ENCODE measurements at regions not wholly inside any gene's neighbourhood (a gene's known extent, or its start where the extent isn't known, plus 50 kb on each side); places are given as distances from the start of the nearest gene placed in this dataset.

DNA sequence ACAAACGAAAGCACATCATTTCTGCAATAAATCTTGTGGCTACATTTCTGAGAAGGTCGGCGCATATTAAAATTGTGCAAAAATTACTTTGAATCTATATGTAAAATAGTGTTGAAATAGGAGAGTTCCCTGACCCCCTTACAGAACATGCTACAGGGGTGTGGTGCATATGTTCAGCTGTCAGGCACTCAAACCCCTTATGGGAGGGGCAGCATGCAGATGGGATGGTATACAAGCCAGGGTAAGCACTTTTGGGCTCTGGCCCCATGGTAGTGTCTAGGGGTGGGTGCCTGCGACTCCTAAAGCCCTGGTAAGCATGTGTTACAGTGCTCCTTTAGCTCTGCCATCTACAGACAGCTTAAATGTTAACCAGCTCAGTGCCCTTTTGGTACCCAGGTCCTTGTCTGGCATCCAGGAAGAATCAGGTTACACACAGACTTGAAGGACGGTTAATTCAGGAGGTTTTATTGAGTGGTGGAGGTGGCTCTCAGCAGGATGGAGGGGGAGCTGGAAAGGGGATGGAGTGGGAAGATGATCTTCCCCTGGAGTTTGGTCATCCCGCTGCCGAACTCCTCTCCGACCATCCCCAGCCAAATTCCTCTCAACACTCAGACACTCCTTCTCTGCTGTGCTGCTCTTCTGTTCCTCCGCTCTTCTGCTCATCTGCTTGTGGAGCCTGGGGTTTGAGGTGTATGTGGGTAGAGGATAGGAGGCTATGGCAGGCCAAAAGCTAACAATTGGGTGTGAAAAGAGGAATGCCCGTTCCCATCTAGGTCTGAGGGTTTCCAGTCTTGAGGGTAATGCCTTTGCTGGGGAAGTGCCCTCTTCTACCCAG lies 84.6 kb upstream of the RASEF start:
- no peaks in the 10 kb centered on the region for H3K79me2 ChIP-seq (ENCODE audit: low read depth)
- H4K20me1 ChIP-seq (ENCODE audit: insufficient read depth): no peaks in the 10 kb centered on the region
- no TSS peak for BruUV-seq (replicated peaks)
- intact Hi-C loops (cut with micrococcal nuclease; ENCODE audit: unreplicated experiment): no loop called here
- no peak overlapping the region for H3K27ac ChIP-seq
- no peaks in the 10 kb centered on the region for H3K36me3 ChIP-seq (ENCODE audit: low read depth)
- H3F3A ChIP-seq (ENCODE audit: insufficient read depth, low read depth): no peaks in the 10 kb centered on the region
- H3K9me2 ChIP-seq (ENCODE audit: insufficient read depth): no peaks in the 10 kb centered on the region
- no peak overlapping the region for H2AFZ ChIP-seq
- H3K4me1 ChIP-seq (replicated peaks; ENCODE audit: insufficient read depth): no peaks in the 10 kb centered on the region
- DNase-seq: no peak
- no peaks in the 10 kb centered on the region for H3K9me3 ChIP-seq (ENCODE audit: insufficient read depth, low read depth)
- no peak overlapping the region for H3K4me2 ChIP-seq
- ChIA-PET CTCF (no interaction called here), POLR2A (ENCODE audit: unreplicated experiment) (no interaction called here)
- H3K4me3 ChIP-seq: no peak overlapping the region
- no peaks in the 10 kb centered on the region for H3K27me3 ChIP-seq (ENCODE audit: insufficient read depth, low read depth)
- TF ChIP-seq CTCF (conservative IDR thresholded peaks at IDR 0.05): no peak
- no peak for TF ChIP-seq EZH2 (IDR thresholded peaks at IDR 0.05; ENCODE audit: low read depth)

GRCh38 chr9:83146325-83146724 lies 83.4 kb upstream of the RASEF start:
- no peaks in the 10 kb centered on the region for H3K79me2 ChIP-seq (ENCODE audit: low read depth)
- peak overlapping the region; percentile 16; the same call in 1 of the 2 replicates for H2AFZ ChIP-seq
- no TSS peak for BruUV-seq (replicated peaks)
- H3K9me3 ChIP-seq (ENCODE audit: insufficient read depth, low read depth): no peaks in the 10 kb centered on the region
- intact Hi-C loops (cut with micrococcal nuclease; ENCODE audit: unreplicated experiment): no loop called here
- no peak overlapping the region for H3K27ac ChIP-seq
- TF ChIP-seq EZH2 (IDR thresholded peaks at IDR 0.05; ENCODE audit: low read depth) (no peak), CTCF (conservative IDR thresholded peaks at IDR 0.05) (no peak)
- H3F3A ChIP-seq (ENCODE audit: insufficient read depth, low read depth): no peaks in the 10 kb centered on the region
- H4K20me1 ChIP-seq (ENCODE audit: insufficient read depth): no peaks in the 10 kb centered on the region
- POLR2A ChIA-PET (ENCODE audit: unreplicated experiment): interaction anchor here (0.5 kb wide), 1 partner anchor 95 kb away, joined by 8 read pairs; no protein-coding TSS in a partner anchor
- no peaks in the 10 kb centered on the region for H3K9me2 ChIP-seq (ENCODE audit: insufficient read depth)
- no peak overlapping the region for H3K4me2 ChIP-seq
- H3K4me1 ChIP-seq (replicated peaks; ENCODE audit: insufficient read depth): no peaks in the 10 kb centered on the region
- CTCF ChIA-PET: no interaction called here
- no peak overlapping the region for H3K4me3 ChIP-seq
- DNase-seq: no peak
- no peaks in the 10 kb centered on the region for H3K36me3 ChIP-seq (ENCODE audit: low read depth)
- no peaks in the 10 kb centered on the region for H3K27me3 ChIP-seq (ENCODE audit: insufficient read depth, low read depth)

GRCh38 chr9:83144492-83144891 lies 81.5 kb upstream of the RASEF start:
- H3K79me2 ChIP-seq (ENCODE audit: low read depth): no peaks in the 10 kb centered on the region
- no peaks in the 10 kb centered on the region for H3K9me3 ChIP-seq (ENCODE audit: insufficient read depth, low read depth)
- H3K4me3 ChIP-seq: no peak overlapping the region
- no peak overlapping the region for H3K4me2 ChIP-seq
- ChIA-PET POLR2A (ENCODE audit: unreplicated experiment) (interaction anchor here (0.6 kb wide), 1 partner anchor 16 kb away, joined by 3 read pairs; no protein-coding TSS in a partner anchor), CTCF (interaction anchor here (0.6 kb wide), 1 partner anchor 152 kb away, joined by 3 read pairs; no protein-coding TSS in a partner anchor)
- H3K27me3 ChIP-seq (ENCODE audit: insufficient read depth, low read depth): no peaks in the 10 kb centered on the region
- no peaks in the 10 kb centered on the region for H3K36me3 ChIP-seq (ENCODE audit: low read depth)
- DNase-seq: no peak
- no peaks in the 10 kb centered on the region for H4K20me1 ChIP-seq (ENCODE audit: insufficient read depth)
- no peaks in the 10 kb centered on the region for H3F3A ChIP-seq (ENCODE audit: insufficient read depth, low read depth)
- no peaks in the 10 kb centered on the region for H3K9me2 ChIP-seq (ENCODE audit: insufficient read depth)
- intact Hi-C loops (cut with micrococcal nuclease; ENCODE audit: unreplicated experiment): no loop called here
- no peak for TF ChIP-seq EZH2 (IDR thresholded peaks at IDR 0.05; ENCODE audit: low read depth)
- H2AFZ ChIP-seq: no peak overlapping the region
- no peak overlapping the region for H3K27ac ChIP-seq
- no peaks in the 10 kb centered on the region for H3K4me1 ChIP-seq (replicated peaks; ENCODE audit: insufficient read depth)
- no TSS peak for BruUV-seq (replicated peaks)

Data from PC-9 (cell line).